ENCODE measurements at regions not wholly inside any gene's neighbourhood (a gene's known extent, or its start where the extent isn't known, plus 50 kb on each side); places are given as distances from the start of the nearest gene placed in this dataset.

DNA sequence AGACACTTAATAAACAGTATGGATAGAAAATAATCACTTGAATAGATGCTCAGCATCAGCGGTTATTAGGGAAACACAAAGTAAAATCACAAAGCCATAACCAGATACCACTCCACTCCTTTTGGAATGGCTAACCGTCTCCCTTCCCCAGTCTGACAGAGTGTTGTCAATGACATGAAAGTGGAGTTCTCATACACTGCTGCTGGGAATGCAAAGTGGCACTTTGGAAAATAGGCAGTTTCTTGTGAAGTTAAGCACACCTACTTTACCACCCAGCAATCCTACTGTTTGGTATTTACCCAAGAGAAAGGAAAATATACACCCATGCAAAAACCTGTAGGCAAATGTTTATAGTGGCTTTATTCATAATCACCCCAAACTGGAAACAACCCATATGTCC lies 81.0 kb upstream of the KLHL25 start:
- TF ChIP-seq, protein P1, sequence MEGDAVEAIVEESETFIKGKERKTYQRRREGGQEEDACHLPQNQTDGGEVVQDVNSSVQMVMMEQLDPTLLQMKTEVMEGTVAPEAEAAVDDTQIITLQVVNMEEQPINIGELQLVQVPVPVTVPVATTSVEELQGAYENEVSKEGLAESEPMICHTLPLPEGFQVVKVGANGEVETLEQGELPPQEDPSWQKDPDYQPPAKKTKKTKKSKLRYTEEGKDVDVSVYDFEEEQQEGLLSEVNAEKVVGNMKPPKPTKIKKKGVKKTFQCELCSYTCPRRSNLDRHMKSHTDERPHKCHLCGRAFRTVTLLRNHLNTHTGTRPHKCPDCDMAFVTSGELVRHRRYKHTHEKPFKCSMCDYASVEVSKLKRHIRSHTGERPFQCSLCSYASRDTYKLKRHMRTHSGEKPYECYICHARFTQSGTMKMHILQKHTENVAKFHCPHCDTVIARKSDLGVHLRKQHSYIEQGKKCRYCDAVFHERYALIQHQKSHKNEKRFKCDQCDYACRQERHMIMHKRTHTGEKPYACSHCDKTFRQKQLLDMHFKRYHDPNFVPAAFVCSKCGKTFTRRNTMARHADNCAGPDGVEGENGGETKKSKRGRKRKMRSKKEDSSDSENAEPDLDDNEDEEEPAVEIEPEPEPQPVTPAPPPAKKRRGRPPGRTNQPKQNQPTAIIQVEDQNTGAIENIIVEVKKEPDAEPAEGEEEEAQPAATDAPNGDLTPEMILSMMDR (IDR thresholded peaks at IDR 0.05; ENCODE audit: low read depth, low read length) = no peak
- no peak for TF ChIP-seq EZH2phosphoT487 (IDR thresholded peaks at IDR 0.05; ENCODE audit: low read depth)
